H54 (cell line): ENCODE measurements at regions not wholly inside any gene's neighbourhood (a gene's known extent, or its start where the extent isn't known, plus 50 kb on each side); places are given as distances from the start of the nearest gene placed in this dataset.
A peak's percentile ranks its signal among the peaks of the same experiment; 100 is the strongest.

Experiments
- DNase-seq: peaks from one replicate; pipeline ENCODE4 v3.0.0; 2011; ENCODE audit warnings: low spot score, mixed read lengths; ENCODE audit not compliant: insufficient read length
- FAIRE-seq: peaks from 3 replicates; lab custom pipeline; 2011; peaks lifted over from hg19 to GRCh38; lab: Jason Lieb, UNC
- POLR2A ChIP-seq: IDR thresholded peaks from 2 replicates; pipeline ENCODE4 v1.6.1; 2011; ENCODE audit warnings: low read depth, mild to moderate bottlenecking, low read length

- no peak for FAIRE-seq
- TF ChIP-seq POLR2A, result no peak
Observed at GRCh38 chr21:25424048-25424447, 183.2 kb downstream of the MRPL39 start.

GRCh38 chr21:25422610-25423608, 184.4 kb downstream of the MRPL39 start:
- FAIRE-seq (no peak), DNase-seq (no peak)
- TF ChIP-seq POLR2A, result no peak

More at GRCh38 chr21:25424048-25424447, 183.2 kb downstream of the MRPL39 start:
- DNase-seq, result no peak

GRCh38 chr21:25421321-25422028, 185.8 kb downstream of the MRPL39 start:
- TF ChIP-seq POLR2A, result no peak
- DNase-seq (peak; percentile 12), FAIRE-seq (peak; percentile 90)

GRCh38 chr21:25420831-25421230, 186.4 kb downstream of the MRPL39 start:
- no peak for TF ChIP-seq POLR2A
- DNase-seq (no peak), FAIRE-seq (no peak)

- no peak for TF ChIP-seq POLR2A
- FAIRE-seq, result no peak
- DNase-seq, result no peak
Observed at GRCh38 chr21:25416669-25417068, 190.6 kb downstream of the MRPL39 start.

GRCh38 chr21:25412100-25412499, 195.2 kb downstream of the MRPL39 start:
- FAIRE-seq (peak; percentile 33), DNase-seq (no peak)
- no peak for TF ChIP-seq POLR2A

- FAIRE-seq (no peak), DNase-seq (no peak)
- no peak for TF ChIP-seq POLR2A
Observed at GRCh38 chr21:25409978-25410377, 197.3 kb downstream of the MRPL39 start.

GRCh38 chr21:25408666-25409065, 198.6 kb downstream of the MRPL39 start:
- no peak for FAIRE-seq
- DNase-seq, result no peak

GRCh38 chr21:25406887-25407579, 200.2 kb downstream of the MRPL39 start:
- no peak for TF ChIP-seq POLR2A
- no peak for FAIRE-seq
- DNase-seq, result no peak

More at GRCh38 chr21:25408666-25409065, 198.6 kb downstream of the MRPL39 start:
- no peak for TF ChIP-seq POLR2A

GRCh38 chr21:25405984-25406383, 201.3 kb downstream of the MRPL39 start:
- no peak for FAIRE-seq
- no peak for TF ChIP-seq POLR2A
- DNase-seq, result no peak

GRCh38 chr21:25402134-25402961, 204.9 kb downstream of the MRPL39 start:
- FAIRE-seq (no peak), DNase-seq (no peak)
- no peak for TF ChIP-seq POLR2A

GRCh38 chr21:25400427-25400826, 206.9 kb downstream of the MRPL39 start:
- FAIRE-seq (no peak), DNase-seq (no peak)
- no peak for TF ChIP-seq POLR2A

GRCh38 chr21:25398630-25399029, 208.7 kb downstream of the MRPL39 start:
- no peak for TF ChIP-seq POLR2A
- DNase-seq, result no peak
- FAIRE-seq, result no peak
